ENCODE measurements at regions not wholly inside any gene's neighbourhood (a gene's known extent, or its start where the extent isn't known, plus 50 kb on each side); places are given as distances from the start of the nearest gene placed in this dataset.

GRCh38 chr19:30095171-30095570, 153.1 kb downstream of the URI1 start:
- no peak for TF ChIP-seq CTCF (IDR thresholded peaks at IDR 0.05; ENCODE audit: insufficient read depth, low read depth, low read length)
- TF ChIP-seq EZH2 (IDR thresholded peaks at IDR 0.05; ENCODE audit: insufficient read depth, low read length), result no peak
